8988T (cell line): ENCODE measurements at regions not wholly inside any gene's neighbourhood (a gene's known extent, or its start where the extent isn't known, plus 50 kb on each side); places are given as distances from the start of the nearest gene placed in this dataset.
A peak's percentile ranks its signal among the peaks of the same experiment; 100 is the strongest.
"Not testable (repeated sequence)": the region's sequence is repeated elsewhere in the genome, so short reads cannot be mapped to it uniquely, and the experiment has no call there.

Experiments
- DNase-seq: peaks from one replicate; pipeline ENCODE4 v3.0.0; 2011

DNA sequence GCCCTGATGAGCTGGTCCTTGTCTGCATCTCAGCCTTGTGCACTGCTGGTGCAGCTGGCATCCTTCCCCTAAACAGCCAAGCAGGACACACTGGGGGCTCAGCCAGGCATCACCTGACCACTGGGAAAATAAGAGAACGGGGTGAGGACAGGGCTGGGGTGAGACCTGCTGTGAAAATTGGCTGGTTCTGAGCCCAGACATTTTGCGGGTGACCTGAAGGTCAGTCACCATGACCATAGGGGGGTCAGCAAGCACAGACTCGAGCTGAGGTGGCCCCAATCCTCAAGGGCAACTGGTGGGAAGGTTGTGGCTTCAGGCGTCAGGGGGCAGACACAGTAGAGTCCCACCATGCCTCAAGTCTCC, 144.9 kb upstream of the TWIST2 start:
- no peak for DNase-seq

DNA sequence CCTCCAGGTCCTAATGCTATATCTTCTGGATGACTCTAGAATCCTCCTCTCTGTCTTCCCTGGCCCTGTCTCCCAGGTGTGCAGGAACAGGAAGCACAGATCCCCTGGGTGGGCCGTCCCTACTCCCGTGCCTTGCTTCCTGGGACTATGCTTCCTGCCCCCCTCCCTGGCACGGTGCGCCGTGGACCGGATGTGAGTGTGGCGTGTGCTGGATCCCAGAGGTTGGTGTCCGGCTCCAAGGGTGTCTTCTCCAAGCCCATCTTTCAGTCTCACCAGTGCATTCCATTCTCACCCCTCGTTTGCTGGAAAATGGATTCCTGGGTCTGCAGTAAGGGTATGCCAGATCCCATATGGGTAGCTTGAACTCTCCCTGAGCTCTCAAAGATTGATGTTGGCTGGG, 144.4 kb upstream of the TWIST2 start:
- DNase-seq = no peak

DNA sequence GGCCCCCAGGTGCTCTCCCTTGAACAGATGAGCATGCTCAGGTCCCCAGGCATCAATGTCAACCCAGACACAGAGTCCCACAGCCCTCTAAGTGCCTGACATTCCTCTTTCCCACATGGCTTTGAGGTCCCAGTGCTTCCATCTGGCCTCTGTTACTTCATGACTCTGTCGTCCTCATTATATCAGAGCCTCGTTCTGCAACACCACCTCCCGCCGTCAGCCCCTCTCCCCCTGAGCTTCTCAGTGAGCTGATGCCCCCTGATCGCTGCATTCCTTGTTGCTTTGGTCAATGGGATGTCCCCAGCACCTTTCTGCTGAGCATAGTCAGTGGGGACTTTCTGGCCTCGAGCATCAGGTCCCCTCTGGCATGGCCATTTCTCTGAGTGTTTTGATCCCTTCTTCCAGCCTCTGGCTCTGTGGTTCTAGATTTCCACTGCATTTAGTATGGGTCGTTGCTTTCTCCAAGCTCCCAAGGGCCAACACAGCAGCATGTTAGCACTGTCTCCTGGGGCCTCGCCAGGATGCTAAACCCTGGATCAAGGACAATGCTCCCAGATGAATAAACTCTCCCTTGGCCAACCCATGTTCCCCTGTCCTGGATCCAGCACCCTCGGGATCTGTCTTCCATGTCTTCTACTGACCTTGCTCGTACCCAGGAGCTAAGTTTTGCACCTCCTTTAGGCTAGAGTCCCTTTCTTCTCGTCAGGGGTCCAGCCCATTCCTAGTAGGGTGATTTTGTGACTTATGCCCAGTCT, 143.2 kb upstream of the TWIST2 start:
- no peak for DNase-seq

DNA sequence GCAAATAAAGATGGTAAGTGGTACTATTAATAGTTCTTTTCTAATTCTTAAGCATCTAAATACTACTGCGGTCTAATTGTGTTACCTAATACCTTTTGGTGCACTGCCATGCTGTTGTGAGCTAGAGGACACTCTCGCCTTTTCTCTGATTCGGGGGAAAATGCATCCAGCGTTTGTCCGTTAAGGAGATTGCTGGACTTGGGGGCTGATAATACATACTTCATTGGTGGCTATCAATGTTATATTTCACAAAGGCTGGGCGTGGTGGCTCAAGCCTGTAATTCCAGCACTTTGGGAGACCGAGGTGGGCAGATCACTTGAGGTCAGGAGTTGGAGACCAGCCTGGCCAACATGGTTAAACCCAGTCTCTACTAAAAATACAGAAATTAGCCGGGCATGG, 141.7 kb upstream of the TWIST2 start:
- DNase-seq = no peak

DNA sequence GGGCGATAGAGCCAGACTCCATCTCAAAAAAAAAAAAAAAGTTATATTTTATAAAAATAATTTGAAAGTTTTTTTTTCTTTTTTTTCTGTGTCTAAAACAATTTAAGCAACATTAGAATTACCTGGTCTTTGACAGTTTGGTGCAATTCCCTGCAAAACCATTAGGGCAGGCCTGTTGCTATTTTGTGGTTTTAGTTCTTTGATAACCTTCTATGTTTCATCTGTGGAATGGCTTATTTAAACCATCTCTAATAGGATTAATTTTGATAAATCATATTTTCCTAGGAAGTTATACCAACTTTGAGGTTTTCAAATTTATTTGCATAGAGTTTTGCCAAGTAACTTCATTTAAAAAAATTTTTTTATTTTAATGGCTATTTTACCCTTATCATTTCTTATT, 141.2 kb upstream of the TWIST2 start:
- no peak for DNase-seq

DNA sequence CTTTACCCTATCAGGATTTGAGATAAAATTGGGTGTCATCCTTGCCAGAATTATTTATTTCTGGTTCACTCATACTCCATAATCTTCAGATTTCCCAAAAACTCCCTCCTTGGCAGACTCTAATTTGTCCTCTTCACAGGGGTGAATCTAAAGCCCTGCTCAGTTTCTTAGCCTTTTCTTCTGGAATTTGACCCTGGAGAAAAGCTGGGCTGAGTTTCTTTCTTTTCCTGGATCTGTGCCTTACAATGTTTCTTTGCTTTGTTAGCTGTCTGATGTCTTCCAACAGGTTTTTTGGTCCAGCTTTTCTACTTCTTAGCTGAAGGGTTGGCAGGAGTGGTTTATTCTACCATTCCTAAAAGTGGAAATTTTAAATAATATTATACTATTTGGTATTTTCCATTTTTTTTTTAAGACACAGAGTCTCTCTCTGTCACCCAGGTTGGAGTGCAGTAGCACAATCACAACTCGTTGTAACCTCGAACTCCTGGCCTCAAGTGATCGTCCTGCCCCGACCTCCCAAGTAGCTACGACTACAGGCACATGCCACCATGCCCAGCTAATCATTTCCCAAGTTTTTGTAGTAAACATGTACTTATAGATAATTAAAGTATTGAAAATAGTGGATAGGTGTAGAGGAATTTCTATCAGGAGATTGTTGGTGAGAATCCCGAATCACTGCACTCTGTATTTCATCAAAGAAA, 138.4 kb upstream of the TWIST2 start:
- no peak for DNase-seq

DNA sequence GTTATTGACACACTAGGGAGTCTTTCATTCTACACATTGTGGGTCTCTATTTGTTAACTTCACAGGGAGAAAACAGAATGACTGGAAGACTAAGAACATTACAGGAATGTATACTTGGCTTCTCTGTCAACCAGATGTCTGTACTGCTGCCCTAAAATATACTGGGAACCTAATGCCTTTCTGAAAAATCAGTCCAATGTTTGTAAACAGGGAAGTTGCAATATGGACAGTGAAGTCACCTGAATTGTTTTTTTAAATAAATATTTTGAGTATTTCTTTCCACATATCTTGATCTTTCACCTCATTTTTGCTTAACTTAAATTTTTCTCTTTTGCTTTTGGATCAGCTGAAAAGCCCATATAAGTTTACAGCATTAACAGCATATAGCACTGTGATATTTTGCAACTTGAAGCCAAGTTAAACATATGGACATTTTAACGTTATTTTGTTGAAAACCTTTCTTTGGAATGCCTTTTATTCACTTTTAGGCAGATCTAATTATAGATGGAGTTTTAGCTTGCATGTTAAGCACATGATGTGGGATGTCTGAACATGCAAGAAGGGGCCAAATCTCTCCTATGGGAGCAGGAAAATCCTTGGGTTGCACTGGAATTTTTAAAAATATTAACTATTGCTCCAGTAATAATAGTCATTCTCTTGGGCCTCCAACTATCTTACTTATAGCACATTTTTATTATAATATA, 137.7 kb upstream of the TWIST2 start:
- no peak for DNase-seq

DNA sequence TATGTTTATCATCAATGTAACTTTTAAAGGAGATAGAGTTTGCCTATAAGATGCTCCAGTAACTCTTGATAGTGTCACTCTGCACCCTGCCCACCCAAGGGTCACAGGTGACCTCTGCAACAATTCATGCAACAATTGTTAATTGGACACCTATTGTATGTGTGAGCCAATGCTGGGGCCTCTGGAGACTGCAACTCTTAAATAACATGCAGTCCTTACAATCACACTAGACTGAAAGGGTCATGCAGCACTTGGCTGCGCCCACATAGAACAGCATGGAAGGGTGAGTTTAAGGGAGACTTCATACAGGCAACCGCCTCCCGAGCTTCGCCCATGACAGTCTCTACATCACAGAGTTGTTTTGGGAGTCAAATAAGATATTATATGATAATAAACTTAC, 137.1 kb upstream of the TWIST2 start:
- DNase-seq = no peak

DNA sequence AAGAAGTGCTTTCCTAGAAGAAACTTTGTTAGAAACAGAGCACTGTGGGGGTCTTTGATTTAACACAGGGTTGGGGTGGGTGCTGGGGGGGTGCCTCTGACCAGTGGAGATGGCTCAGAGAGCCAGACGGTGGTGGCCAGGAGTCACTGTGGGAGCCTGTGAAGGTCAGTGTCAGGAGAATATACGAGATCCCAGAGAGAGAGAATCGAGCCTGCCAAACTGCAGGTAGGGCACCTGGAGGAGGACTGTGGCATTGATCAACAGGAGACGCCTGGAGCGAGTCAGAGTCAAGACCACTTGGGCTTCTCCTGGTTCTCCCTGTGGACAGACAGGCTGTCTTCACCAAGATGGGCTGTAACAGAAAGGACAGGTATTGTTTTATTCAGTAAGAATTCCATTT, 136.5 kb upstream of the TWIST2 start:
- DNase-seq = no peak

DNA sequence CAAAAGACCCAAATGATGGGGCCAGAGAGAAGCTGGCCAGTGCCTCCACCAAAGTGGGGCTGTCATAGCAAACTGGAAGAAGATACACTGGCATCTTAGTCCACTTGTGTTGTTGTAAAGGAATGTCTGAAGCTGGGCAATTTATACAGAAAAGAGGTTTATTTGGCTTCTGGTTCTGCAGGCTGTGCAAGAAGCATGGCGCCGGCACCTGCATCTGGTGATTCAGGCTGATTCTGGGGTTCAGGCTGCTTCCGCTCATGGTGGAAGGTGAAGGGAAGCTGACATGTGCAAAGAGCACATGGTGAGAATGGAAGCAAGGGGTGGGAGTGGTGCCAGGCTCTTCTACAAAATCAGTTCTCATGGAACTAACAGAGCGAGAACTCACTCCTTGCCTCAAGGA, 135.9 kb upstream of the TWIST2 start:
- DNase-seq = no peak

DNA sequence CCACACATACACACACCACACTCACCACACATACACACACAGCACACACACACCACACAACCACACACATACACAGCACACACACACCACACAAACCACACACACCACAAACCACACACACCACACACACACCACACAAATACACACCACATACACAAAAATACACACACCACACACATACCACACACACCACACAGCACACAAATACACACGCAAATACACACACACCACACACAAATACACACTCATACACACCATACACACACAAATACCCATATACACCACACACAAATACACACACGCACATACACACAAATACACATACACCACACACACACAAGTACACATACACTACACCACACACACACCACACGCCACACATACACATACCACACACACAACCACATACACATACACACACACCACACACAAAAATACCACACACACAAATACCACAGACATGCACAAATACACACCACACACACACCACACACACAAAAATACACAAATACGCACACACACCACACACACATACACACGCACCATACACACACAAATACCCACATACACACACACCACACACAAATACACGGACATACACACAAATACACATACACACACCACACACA, 134.6 kb upstream of the TWIST2 start:
- no peak for DNase-seq

DNA sequence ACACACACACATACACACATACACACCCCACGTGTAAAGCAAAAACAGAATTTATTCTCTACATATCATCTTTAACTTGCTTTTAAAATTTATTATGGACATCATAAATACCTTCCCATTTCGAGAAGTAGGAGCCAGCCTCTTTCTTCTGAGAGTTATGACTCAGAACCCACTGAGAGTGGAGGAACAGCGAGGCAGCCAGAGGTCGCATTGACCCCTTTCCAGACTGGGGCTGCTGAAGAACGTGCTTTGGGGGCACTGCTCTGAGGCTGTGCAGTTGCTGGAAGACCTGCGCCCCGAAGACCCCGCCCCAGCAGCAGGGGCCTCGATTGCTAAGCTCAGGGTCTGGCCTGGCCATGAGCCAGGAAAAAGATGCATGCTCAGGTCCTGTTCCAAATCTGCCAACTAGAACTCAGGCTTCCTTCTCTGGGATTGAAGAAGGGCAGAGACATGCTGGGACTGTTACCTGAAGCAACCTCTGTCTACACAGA, 133.8 kb upstream of the TWIST2 start:
- DNase-seq = no peak

DNA sequence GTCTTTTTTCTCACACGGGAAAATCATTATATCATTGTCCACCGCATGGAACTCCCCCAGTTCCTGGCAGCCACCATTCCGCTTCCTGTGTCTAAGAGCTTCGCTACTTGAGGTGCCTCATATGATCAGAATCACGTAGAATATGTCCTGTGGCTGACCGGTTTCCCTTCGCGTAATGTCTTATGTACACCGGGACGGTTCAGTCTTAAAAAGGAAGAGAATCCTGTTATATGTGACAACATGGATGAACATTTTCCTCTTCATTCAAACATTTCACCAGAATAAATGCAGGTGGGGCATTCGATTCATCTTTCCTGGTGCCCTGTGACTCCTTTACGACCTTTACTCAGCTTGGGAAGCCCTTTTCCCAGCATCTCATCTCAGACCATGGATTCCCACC, 131.7 kb upstream of the TWIST2 start:
- DNase-seq = no peak

DNA sequence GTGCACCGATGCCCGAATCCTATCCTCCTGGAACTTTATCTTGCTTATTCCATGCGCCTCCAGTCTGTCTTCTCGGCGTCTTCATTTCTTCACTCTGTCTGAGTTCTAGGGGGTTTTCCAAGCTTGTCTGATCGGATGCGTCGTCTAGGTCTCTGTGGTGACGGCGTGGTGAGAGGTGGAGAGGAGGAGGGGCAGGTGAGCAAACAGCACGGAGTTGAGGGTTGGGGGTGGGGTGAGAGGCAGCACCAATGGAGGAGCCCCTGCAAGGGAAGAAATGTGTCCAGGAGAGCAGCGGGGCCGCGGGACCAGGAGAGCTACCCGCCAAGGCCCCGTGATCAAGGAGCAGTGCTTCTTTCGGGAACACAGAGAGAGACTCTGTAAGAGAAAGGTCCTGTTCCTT, 131.3 kb upstream of the TWIST2 start:
- DNase-seq = no peak

DNA sequence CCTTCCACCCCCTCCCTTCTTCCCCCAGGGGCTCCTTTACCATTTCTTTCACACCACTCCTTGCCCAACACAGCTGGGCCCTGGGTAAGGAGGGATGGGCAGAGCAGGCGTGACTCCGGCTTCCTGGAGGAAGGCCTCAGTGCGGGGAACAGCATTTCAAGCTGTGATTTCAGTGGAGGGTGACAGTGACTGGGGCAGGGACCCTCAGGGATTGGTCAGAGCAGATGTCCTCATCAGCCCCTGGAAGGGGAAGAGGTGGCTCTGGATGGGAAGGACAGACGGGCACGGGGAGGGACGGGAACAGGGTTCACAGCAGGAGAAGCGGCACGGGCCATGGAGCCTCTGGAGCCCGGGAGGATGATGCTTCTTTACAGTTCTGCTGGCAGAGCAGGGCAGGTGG, 130.8 kb upstream of the TWIST2 start:
- no peak for DNase-seq

DNA sequence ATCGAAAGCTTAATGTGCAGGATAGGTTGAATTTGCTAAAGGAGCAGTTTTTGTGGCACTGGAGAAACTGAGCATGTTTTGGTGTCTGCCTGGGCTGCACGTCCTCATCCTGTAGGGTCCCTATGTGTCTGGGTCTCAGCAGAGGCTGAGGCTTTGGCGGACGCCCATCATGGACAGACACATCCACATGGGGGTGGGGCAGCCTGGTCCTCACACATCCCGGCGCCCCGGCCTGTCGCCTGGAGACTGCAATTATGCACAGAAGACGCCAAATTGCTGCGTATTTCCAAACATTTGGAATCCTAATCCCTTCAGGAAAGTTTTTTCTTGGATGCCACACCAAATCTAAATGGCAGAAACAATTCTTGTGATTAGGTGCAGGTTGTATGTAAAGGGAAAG, 128.2 kb upstream of the TWIST2 start:
- no peak for DNase-seq

DNA sequence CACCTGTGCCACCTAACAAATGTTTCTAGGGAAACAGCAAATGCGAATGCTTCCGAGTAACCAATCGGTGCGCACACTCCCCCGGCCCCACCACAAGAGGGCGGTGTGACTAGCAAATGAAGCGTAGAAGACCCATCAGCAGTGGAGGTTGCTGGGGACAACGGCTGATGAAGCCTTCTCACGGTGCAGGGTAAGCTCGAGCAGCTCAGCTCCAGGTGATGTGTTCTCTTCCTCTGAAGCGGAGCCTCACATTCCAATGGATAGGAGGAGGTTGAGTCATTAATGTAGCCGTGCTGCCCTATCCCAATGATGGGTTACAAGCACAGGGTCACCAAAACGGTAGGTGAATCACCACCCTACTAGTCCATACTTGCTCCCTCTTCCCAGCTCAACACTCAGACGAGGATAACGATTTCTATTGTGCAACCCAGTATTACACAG, 127.6 kb upstream of the TWIST2 start:
- DNase-seq = peak; percentile 74

DNA sequence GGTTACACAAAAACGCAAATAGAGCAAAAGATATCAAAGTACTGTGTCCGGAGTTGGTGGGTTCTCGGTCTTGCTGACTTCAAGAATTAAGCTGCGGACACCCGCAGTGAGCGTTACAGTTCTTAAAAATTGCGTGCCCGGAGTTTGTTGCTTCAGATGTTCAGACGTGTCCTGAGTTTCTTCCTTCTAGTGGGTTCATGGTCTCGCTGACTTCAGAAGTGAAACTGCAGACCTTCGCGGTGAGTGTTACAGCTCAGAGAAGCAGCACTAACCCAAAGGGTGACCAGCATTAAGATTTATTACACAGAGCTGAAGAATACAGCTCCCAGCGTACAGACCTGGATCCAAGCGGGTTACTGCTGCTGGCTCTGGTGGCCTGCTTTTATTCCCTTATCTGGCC, 125.7 kb upstream of the TWIST2 start:
- no peak for DNase-seq

DNA sequence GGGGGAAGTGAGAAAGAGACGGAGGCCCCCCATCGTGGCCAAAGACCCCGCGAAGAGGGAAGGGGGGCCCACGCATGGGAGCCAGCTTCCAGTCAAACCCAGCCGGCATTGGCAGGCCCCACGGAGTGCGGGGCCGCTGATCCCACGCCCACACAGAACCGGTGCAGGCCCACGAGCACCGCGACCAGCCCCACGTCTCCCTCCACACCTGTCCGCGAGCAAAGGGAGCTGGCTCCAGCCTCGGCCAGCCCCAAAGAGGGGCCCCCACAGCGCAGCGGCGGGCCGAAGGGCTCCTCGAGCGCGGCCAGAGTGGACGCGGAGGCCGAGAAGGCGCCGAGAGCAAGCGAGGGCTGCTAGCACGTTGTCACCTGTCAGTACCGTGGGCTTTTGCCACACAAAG, 125.0 kb upstream of the TWIST2 start:
- no peak for DNase-seq

DNA sequence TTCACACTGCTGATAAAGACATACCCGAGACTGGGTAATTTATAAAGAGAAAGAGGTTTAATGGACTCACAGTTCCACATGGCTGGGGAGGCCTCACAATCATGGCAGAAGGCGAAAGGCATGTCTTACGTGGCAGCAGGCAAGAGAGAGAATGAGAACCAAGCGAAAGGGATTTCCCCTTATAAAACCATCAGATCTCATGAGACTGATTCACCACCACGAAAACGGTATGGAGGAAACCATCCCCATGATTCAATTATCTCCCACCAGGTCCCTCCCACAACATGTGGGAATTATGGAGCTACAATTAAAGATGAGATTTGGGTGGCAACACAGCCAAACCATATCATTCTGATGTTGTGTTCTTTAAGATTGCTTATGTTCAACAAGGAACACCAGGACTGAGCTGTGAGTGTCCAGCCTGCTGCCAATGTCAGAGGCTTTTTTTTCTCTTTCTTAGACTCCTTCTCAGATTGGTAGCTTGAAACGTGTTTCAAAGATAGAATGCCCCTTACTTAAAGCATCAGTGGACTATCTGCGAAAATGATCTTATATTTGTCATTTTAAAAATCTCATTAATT, 124.1 kb upstream of the TWIST2 start:
- not testable (repeated sequence) for DNase-seq

DNA sequence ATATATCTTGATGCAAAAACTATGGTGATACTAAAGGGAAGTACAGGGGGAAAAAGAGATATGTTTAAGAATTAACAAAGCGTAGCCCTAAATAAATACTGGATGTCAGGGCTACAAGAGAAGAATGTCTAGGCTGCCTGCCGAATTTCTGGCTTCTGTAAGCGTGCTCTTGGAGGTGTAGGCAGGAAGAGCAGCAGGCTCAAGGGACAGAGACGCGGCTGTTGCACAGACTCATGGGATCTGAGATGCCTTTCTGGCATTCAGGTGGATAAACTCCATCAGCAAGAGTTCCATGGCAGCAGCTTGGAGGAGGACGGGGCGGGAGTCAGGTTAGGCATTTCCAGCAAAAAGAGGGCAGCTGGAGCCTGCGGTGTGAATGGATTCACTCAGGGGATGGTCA, 123.2 kb upstream of the TWIST2 start:
- no peak for DNase-seq

DNA sequence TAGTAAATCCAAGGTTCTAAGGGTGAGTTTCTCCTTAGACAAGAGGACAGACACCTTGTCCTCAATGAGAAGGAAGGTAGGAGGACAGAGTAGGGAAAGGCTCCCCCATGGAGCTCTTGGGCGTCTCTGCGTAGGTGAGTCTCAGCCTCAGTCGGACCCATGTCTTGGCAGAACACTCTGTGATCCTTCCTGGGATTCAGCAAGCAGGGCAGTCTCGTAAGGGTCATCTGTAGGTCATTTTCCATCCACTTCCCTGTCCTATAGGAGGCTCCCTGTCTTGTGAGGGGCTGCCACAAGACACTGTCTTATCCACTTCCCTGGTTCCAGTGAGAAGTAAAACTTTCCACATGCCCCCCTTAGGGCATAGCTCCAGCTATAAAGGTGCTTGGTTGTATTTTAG, 122.6 kb upstream of the TWIST2 start:
- DNase-seq = no peak
